ENCODE measurements at regions not wholly inside any gene's neighbourhood (a gene's known extent, or its start where the extent isn't known, plus 50 kb on each side); places are given as distances from the start of the nearest gene placed in this dataset.

DNA sequence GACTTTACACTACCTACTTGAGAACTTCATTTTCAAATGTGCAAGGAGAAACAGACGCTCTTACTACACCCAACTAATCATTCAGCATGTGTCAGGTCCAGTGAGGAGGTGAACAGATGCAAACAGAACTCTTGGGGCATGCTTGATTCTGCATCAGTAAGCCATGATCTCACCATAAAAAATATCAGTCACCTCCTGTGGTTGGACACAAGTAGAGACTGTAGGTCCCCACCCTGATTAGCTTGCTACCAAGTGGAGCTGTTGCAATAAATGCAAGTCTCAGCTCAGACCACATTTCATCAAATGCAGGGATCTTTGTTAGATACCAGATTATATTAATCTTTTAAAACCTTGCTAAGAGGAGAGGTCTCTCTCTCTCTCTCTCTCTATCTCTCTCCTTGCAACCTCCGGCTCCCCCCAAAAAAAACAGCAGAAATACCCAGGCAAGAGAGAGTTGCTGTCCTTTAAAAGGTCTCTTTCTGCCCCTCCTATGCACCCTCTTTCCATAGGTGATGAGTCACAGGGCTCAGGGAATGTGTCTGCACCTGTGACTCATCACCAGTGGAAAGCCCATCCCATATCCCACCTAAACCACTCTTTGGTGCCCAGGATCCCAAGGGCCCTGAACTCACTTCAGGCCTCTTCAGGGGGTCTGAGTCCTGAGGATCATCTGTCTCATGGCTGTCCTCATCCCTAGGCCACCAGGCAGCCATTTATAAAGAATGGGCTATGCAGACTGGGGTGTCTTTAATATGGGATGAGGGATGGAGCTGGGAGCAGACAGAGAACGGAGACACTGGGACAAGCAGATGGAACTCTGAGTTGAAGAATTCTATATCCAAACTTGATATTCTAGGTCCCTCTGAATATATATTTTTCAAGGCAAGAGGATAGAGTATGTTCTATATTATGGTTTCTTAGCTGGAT, 154.5 kb downstream of the QRSL1 start:
- TF ChIP-seq CTCF (IDR thresholded peaks at IDR 0.05; ENCODE audit: low read depth, low read length), result no peak
- no peak for TF ChIP-seq EZH2phosphoT487 (IDR thresholded peaks at IDR 0.05; ENCODE audit: low read depth)
